Keratinocyte (primary cell): ENCODE measurements at regions not wholly inside any gene's neighbourhood (a gene's known extent, or its start where the extent isn't known, plus 50 kb on each side); places are given as distances from the start of the nearest gene placed in this dataset.
"Not testable (repeated sequence)": the region's sequence is repeated elsewhere in the genome, so short reads cannot be mapped to it uniquely, and the experiment has no call there.

Experiments used
- CTCF ChIP-seq, 3 experiments: IDR thresholded peaks in 1 of 3; conservative IDR thresholded peaks in 1 of 3; optimal IDR thresholded peaks in 1 of 3; 2 replicates in 2 of 3; 3 replicates in 1 of 3; pipeline versions ENCODE3 to v1.5.1; 2011; ENCODE audit warnings: low read length in 3 of 3, mild to moderate bottlenecking in 3 of 3, moderate library complexity in 2 of 3, control low read depth in 1 of 3, inconsistent platforms in 1 of 3; ENCODE audit not compliant: insufficient read depth in 2 of 3; ENCODE audit errors: extremely low read depth in 1 of 3
- EZH2 ChIP-seq: IDR thresholded peaks from one replicate; pipeline ENCODE4 v1.6.1; 2012; ENCODE audit warnings: inconsistent platforms, mild to moderate bottlenecking, low read length, moderate library complexity

- TF ChIP-seq CTCF (optimal IDR thresholded peaks at IDR 0.05 in 1 of 3, IDR thresholded peaks at IDR 0.05 in 1 of 3, conservative IDR thresholded peaks at IDR 0.05 in 1 of 3; ENCODE audit: extremely low read depth in 1 of 3, insufficient read depth in 2 of 3, low read length in 3 of 3); EZH2: not testable (repeated sequence)
Observed at GRCh38 chr15:36047018-36047716, 501.2 kb upstream of the DPH6 start.
